ENCODE measurements at regions not wholly inside any gene's neighbourhood (a gene's known extent, or its start where the extent isn't known, plus 50 kb on each side); places are given as distances from the start of the nearest gene placed in this dataset.

GRCh38 chr11:135019899-135020298, 607.9 kb upstream of the B3GAT1 start (continued):
- TF ChIP-seq, protein P1, sequence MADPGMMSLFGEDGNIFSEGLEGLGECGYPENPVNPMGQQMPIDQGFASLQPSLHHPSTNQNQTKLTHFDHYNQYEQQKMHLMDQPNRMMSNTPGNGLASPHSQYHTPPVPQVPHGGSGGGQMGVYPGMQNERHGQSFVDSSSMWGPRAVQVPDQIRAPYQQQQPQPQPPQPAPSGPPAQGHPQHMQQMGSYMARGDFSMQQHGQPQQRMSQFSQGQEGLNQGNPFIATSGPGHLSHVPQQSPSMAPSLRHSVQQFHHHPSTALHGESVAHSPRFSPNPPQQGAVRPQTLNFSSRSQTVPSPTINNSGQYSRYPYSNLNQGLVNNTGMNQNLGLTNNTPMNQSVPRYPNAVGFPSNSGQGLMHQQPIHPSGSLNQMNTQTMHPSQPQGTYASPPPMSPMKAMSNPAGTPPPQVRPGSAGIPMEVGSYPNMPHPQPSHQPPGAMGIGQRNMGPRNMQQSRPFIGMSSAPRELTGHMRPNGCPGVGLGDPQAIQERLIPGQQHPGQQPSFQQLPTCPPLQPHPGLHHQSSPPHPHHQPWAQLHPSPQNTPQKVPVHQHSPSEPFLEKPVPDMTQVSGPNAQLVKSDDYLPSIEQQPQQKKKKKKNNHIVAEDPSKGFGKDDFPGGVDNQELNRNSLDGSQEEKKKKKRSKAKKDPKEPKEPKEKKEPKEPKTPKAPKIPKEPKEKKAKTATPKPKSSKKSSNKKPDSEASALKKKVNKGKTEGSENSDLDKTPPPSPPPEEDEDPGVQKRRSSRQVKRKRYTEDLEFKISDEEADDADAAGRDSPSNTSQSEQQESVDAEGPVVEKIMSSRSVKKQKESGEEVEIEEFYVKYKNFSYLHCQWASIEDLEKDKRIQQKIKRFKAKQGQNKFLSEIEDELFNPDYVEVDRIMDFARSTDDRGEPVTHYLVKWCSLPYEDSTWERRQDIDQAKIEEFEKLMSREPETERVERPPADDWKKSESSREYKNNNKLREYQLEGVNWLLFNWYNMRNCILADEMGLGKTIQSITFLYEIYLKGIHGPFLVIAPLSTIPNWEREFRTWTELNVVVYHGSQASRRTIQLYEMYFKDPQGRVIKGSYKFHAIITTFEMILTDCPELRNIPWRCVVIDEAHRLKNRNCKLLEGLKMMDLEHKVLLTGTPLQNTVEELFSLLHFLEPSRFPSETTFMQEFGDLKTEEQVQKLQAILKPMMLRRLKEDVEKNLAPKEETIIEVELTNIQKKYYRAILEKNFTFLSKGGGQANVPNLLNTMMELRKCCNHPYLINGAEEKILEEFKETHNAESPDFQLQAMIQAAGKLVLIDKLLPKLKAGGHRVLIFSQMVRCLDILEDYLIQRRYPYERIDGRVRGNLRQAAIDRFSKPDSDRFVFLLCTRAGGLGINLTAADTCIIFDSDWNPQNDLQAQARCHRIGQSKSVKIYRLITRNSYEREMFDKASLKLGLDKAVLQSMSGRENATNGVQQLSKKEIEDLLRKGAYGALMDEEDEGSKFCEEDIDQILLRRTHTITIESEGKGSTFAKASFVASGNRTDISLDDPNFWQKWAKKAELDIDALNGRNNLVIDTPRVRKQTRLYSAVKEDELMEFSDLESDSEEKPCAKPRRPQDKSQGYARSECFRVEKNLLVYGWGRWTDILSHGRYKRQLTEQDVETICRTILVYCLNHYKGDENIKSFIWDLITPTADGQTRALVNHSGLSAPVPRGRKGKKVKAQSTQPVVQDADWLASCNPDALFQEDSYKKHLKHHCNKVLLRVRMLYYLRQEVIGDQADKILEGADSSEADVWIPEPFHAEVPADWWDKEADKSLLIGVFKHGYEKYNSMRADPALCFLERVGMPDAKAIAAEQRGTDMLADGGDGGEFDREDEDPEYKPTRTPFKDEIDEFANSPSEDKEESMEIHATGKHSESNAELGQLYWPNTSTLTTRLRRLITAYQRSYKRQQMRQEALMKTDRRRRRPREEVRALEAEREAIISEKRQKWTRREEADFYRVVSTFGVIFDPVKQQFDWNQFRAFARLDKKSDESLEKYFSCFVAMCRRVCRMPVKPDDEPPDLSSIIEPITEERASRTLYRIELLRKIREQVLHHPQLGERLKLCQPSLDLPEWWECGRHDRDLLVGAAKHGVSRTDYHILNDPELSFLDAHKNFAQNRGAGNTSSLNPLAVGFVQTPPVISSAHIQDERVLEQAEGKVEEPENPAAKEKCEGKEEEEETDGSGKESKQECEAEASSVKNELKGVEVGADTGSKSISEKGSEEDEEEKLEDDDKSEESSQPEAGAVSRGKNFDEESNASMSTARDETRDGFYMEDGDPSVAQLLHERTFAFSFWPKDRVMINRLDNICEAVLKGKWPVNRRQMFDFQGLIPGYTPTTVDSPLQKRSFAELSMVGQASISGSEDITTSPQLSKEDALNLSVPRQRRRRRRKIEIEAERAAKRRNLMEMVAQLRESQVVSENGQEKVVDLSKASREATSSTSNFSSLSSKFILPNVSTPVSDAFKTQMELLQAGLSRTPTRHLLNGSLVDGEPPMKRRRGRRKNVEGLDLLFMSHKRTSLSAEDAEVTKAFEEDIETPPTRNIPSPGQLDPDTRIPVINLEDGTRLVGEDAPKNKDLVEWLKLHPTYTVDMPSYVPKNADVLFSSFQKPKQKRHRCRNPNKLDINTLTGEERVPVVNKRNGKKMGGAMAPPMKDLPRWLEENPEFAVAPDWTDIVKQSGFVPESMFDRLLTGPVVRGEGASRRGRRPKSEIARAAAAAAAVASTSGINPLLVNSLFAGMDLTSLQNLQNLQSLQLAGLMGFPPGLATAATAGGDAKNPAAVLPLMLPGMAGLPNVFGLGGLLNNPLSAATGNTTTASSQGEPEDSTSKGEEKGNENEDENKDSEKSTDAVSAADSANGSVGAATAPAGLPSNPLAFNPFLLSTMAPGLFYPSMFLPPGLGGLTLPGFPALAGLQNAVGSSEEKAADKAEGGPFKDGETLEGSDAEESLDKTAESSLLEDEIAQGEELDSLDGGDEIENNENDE (IDR thresholded peaks at IDR 0.05; ENCODE audit: insufficient replicate concordance, low read length) = no peak
- TF ChIP-seq CBX5 (IDR thresholded peaks at IDR 0.05; ENCODE audit: low read depth, low read length) (no peak), TEAD4 (IDR thresholded peaks at IDR 0.05; ENCODE audit: low read depth, low read length) (no peak), KDM1A (IDR thresholded peaks at IDR 0.05; ENCODE audit: borderline replicate concordance, low read length) (no peak), YY1 (IDR thresholded peaks at IDR 0.05; ENCODE audit: low read depth, low read length) (no peak), RFX5 (IDR thresholded peaks at IDR 0.05; ENCODE audit: borderline replicate concordance, low read depth, low read length) (no peak), NANOG (IDR thresholded peaks at IDR 0.05; ENCODE audit: insufficient read depth, low read depth, low read length, poor library complexity, severe bottlenecking) (no peak), CBX8 (IDR thresholded peaks at IDR 0.05; ENCODE audit: borderline replicate concordance, low read depth, low read length) (no peak)
- TF ChIP-seq, protein P2, sequence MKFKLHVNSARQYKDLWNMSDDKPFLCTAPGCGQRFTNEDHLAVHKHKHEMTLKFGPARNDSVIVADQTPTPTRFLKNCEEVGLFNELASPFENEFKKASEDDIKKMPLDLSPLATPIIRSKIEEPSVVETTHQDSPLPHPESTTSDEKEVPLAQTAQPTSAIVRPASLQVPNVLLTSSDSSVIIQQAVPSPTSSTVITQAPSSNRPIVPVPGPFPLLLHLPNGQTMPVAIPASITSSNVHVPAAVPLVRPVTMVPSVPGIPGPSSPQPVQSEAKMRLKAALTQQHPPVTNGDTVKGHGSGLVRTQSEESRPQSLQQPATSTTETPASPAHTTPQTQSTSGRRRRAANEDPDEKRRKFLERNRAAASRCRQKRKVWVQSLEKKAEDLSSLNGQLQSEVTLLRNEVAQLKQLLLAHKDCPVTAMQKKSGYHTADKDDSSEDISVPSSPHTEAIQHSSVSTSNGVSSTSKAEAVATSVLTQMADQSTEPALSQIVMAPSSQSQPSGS (IDR thresholded peaks at IDR 0.05; ENCODE audit: low read length) = no peak
